ENCODE measurements at regions not wholly inside any gene's neighbourhood (a gene's known extent, or its start where the extent isn't known, plus 50 kb on each side); places are given as distances from the start of the nearest gene placed in this dataset.

GRCh38 chr15:81442454-81442853 lies 68.4 kb upstream of the TMC3 start:
- in situ Hi-C loops (cut with MboI; ENCODE audit: low pct_unique_long_range_greater_than_20kb, low sequenced_read_pairs) = no loop called here
- no peak for DNase-seq

- in situ Hi-C loops (cut with MboI; ENCODE audit: low pct_unique_long_range_greater_than_20kb, low sequenced_read_pairs) = no loop called here
- no peak for DNase-seq
Measured at GRCh38 chr15:81434851-81435250, 60.8 kb upstream of the TMC3 start.

- no peak for DNase-seq
- in situ Hi-C loops (cut with MboI; ENCODE audit: low pct_unique_long_range_greater_than_20kb, low sequenced_read_pairs) = no loop called here
Measured at GRCh38 chr15:81433462-81433861, 59.4 kb upstream of the TMC3 start.

GRCh38 chr15:81432179-81432578 lies 58.2 kb upstream of the TMC3 start:
- no peak for DNase-seq
- in situ Hi-C loops (cut with MboI; ENCODE audit: low pct_unique_long_range_greater_than_20kb, low sequenced_read_pairs) = no loop called here

GRCh38 chr15:81427176-81427575 lies 53.2 kb upstream of the TMC3 start:
- in situ Hi-C loops (cut with MboI; ENCODE audit: low pct_unique_long_range_greater_than_20kb, low sequenced_read_pairs) = no loop called here
- DNase-seq = no peak

- no peak for DNase-seq
- in situ Hi-C loops (cut with MboI; ENCODE audit: low pct_unique_long_range_greater_than_20kb, low sequenced_read_pairs) = no loop called here
Measured at GRCh38 chr15:81425905-81426304, 51.9 kb upstream of the TMC3 start.

Data from KBM-7 (cell line).